SK-N-SH treated with all-trans-retinoic acid at 6 μM for 48 hours (cell line): ENCODE measurements at regions not wholly inside any gene's neighbourhood (a gene's known extent, or its start where the extent isn't known, plus 50 kb on each side); places are given as distances from the start of the nearest gene placed in this dataset.

Source experiments
- ARNTL ChIP-seq: fragments of 450-650 bp; formaldehyde crosslinking; IDR thresholded peaks from 2 replicates; pipeline ENCODE4 v1.5.0; 2020; ENCODE audit warnings: low read depth, mild to moderate bottlenecking, moderate library complexity, borderline replicate concordance
- CSRNP3 ChIP-seq: fragments of 250-450 bp; sonication (Bioruptor Pico); IDR thresholded peaks from 2 replicates; pipeline ENCODE4 v1.5.1; 2021; ENCODE audit warnings: mild to moderate bottlenecking, moderate library complexity
- ISL1 ChIP-seq: fragments of 250-450 bp; sonication (Bioruptor Pico); IDR thresholded peaks from 2 replicates; pipeline ENCODE4 v2.1.2; 2022; ENCODE audit warnings: mild to moderate bottlenecking, moderate library complexity
- PATZ1 ChIP-seq: fragments of 250-450 bp; sonication (Bioruptor Pico); IDR thresholded peaks from 2 replicates; pipeline ENCODE4 v1.8.0; 2020; ENCODE audit warnings: mild to moderate bottlenecking, moderate library complexity, borderline replicate concordance
- POU6F1 ChIP-seq: fragments of 250-450 bp; sonication (Bioruptor Pico); IDR thresholded peaks from 2 replicates; pipeline ENCODE4 v1.8.0; 2021; ENCODE audit warnings: low read depth, mild to moderate bottlenecking, moderate library complexity, borderline replicate concordance
- RARB ChIP-seq: fragments of 250-450 bp; sonication (Bioruptor Pico); IDR thresholded peaks from 2 replicates; pipeline ENCODE4 v1.8.0; 2021; ENCODE audit warnings: mild to moderate bottlenecking, moderate library complexity
- SNAI2 ChIP-seq: fragments of 250-450 bp; sonication (Bioruptor Pico); IDR thresholded peaks from 2 replicates; pipeline ENCODE4 v1.5.0; 2020; ENCODE audit warnings: mild to moderate bottlenecking, moderate library complexity
- ZC3H10 ChIP-seq: fragments of 250-450 bp; sonication (Bioruptor Pico); IDR thresholded peaks from 2 replicates; pipeline ENCODE4 v1.5.1; 2021; ENCODE audit warnings: mild to moderate bottlenecking, moderate library complexity
- ZFP3 ChIP-seq: fragments of 250-450 bp; sonication (Bioruptor Pico); IDR thresholded peaks from 2 replicates; pipeline ENCODE4 v1.5.0; 2020; ENCODE audit warnings: mild to moderate bottlenecking, moderate library complexity
- ZFP30 ChIP-seq: fragments of 450-650 bp; formaldehyde crosslinking; IDR thresholded peaks from 2 replicates; pipeline ENCODE4 v1.5.0; 2022; ENCODE audit warnings: mild to moderate bottlenecking, moderate library complexity
- ZNF565 ChIP-seq: fragments of 450-650 bp; formaldehyde crosslinking; conservative IDR thresholded peaks from 2 replicates; pipeline ENCODE4 v1.5.0; 2020; ENCODE audit warnings: low read depth, mild to moderate bottlenecking, moderate library complexity

GRCh38 chr10:108911814-108912541 is 1011.3 kb downstream of the XPNPEP1 start:
- TF ChIP-seq RARB: no peak
- no peak for TF ChIP-seq ZNF565
- TF ChIP-seq ZFP30 (CRISPR knock-in tag): no peak
- no peak for TF ChIP-seq ARNTL (CRISPR knock-in tag)
- no peak for TF ChIP-seq ISL1 (CRISPR knock-in tag)
- TF ChIP-seq SNAI2 (CRISPR knock-in tag): no peak
- TF ChIP-seq ZC3H10 (CRISPR knock-in tag): no peak
- no peak for TF ChIP-seq ZFP3 (CRISPR knock-in tag)
- no peak for TF ChIP-seq POU6F1 (CRISPR knock-in tag)
- TF ChIP-seq CSRNP3: no peak
- no peak for TF ChIP-seq PATZ1 (CRISPR knock-in tag)
